ENCODE measurements at regions not wholly inside any gene's neighbourhood (a gene's known extent, or its start where the extent isn't known, plus 50 kb on each side); places are given as distances from the start of the nearest gene placed in this dataset.

DNA sequence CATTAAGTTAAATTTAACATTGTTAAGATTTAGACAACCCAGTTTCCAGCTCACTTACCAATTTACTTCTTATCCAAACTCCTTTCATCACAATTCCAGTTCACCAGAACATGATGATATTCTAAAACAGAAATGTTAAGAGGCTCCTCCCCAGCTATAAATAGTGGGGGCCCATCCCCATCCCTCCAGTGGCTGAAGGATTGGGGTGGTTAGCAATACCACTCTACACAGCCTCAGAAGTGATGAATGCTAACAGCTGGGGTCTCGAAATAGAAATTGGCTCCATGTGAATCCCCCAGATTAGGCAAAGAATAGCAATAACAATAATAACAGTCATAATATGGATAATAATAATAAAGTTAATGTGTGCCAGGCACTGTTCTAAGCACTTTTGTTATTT is 97.9 kb upstream of the NCAM1 start:
- H3K4me3 ChIP-seq (ENCODE audit: low read depth, low read length), result no peak overlapping the region
- TF ChIP-seq, protein P1, sequence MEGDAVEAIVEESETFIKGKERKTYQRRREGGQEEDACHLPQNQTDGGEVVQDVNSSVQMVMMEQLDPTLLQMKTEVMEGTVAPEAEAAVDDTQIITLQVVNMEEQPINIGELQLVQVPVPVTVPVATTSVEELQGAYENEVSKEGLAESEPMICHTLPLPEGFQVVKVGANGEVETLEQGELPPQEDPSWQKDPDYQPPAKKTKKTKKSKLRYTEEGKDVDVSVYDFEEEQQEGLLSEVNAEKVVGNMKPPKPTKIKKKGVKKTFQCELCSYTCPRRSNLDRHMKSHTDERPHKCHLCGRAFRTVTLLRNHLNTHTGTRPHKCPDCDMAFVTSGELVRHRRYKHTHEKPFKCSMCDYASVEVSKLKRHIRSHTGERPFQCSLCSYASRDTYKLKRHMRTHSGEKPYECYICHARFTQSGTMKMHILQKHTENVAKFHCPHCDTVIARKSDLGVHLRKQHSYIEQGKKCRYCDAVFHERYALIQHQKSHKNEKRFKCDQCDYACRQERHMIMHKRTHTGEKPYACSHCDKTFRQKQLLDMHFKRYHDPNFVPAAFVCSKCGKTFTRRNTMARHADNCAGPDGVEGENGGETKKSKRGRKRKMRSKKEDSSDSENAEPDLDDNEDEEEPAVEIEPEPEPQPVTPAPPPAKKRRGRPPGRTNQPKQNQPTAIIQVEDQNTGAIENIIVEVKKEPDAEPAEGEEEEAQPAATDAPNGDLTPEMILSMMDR (IDR thresholded peaks at IDR 0.05; ENCODE audit: insufficient read depth, low read depth, low read length), result no peak
- DNase-seq (ENCODE audit: low read depth), result no peak

DNA sequence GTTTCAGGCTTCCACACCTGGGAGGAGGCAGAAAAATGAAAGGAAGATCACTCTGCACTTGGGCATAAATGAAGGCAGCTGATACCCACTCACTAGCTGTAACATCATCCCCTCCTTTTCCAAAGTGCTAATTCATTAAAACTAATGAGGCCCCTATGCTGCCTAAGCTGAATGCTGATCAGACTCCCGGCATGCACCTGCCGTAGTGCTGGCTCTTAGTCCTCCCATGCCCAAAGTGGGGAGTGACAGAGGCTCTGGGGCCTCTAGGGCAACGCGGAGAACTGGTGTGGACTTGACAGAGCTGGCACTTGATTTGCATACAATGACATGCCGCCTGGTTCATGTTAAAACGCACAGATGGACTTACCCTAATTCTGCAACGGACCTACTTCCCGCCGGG is 96.5 kb upstream of the NCAM1 start:
- DNase-seq (ENCODE audit: low read depth), result no peak
- H3K4me3 ChIP-seq (ENCODE audit: low read depth, low read length), result no peak overlapping the region
- TF ChIP-seq, protein P1 (IDR thresholded peaks at IDR 0.05; ENCODE audit: insufficient read depth, low read depth, low read length), result no peak

DNA sequence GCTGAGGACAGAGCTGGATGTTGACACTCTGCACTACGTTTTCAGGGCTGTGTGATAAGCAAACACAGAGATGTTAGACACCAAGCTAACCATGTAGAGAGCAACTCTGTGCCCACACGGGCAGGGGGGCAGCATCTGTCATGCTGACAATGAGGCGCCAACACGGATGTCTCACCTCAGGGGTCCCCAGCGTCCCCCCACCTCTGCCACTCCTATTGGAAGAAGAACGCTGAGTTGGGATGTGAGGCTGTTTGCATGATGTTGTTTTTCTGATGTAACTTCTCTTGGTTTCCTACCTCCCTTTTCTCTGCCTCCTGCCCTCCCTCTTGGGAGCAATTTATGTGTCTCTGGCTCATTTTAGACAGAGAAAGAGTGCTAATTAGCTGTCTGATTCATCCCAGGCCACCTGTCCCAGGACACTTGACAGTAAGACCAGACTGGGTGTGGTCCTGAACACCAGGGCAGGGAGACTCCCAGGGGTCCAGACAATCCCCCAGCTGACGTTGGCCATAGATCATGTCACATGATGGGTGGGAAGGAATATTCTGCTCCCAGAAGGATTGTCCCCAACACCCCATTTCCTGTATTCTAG is 89.2 kb upstream of the NCAM1 start:
- no peak for DNase-seq (ENCODE audit: low read depth)
- TF ChIP-seq, protein P1 (IDR thresholded peaks at IDR 0.05; ENCODE audit: insufficient read depth, low read depth, low read length), result no peak
- no peak overlapping the region for H3K4me3 ChIP-seq (ENCODE audit: low read depth, low read length)

DNA sequence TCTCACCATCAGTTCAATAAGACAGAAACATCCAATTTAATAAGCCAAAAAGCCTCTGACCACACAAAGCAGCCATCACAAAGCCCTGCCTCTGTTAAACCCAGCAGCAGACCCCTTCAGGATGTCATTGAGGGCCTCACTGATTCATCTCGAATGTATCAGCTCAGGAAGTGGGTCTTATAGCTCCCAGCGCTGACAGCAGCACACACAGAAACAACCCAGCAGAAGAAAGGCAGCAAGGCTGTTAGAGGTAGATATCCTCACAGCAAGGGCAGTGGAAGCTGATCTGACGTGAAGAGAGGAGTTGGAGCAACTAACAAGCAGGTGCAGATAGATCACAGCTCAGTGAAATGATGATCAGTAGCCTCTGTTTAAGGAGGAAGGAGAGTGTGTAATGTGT is 86.2 kb upstream of the NCAM1 start:
- H3K4me3 ChIP-seq (ENCODE audit: low read depth, low read length), result no peak overlapping the region
- DNase-seq (ENCODE audit: low read depth), result no peak
- TF ChIP-seq, protein P1 (IDR thresholded peaks at IDR 0.05; ENCODE audit: insufficient read depth, low read depth, low read length), result no peak

DNA sequence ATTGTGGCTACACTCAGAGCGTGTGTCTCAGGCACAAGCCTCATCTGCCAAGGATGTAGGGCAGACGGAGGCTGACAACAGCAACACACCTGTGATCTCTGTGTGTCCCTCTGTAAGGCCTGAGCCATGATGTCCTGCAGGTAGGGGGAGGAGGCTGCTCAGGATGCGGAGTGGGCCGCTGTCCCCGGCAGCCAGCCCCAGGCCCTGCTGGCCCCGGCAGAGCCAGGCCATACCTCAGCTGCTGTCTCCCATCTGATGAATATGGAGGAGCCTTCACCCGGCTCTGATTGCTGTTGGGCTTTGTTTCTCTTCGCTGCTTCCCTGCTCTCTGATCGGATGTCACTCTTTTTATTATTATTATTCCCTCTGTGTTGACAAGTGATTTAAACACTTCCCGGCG is 83.6 kb upstream of the NCAM1 start:
- TF ChIP-seq, protein P1 (IDR thresholded peaks at IDR 0.05; ENCODE audit: insufficient read depth, low read depth, low read length), result no peak
- H3K4me3 ChIP-seq (ENCODE audit: low read depth, low read length), result no peak overlapping the region
- DNase-seq (ENCODE audit: low read depth), result no peak

DNA sequence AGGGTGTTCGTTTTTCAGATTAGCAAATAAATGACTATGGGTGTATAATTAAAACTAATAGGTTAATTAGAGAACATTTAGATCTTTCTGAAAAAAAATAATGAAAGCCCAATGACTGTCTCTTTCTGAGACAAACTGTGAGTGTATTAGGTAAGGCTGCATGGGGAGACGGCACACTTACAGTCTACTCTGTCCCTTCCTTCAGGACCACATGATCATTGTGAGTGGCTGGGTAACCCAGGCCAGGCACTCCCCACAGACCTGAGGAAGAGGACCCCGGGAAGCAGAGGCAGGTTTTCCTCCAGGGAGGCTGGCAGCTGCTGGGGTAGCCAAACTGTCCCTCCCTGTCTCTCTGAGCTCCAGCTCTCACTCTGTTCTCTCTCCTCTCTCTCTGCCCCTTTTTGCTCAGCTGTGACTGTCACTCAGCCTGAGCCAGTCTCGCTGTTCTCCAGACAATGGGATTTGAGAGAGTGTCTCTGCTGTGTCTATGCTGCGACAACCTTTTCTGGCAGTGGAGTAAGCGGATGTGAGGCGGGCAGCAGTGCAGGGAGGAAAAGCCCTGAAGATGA is 83.1 kb upstream of the NCAM1 start:
- no peak overlapping the region for H3K4me3 ChIP-seq (ENCODE audit: low read depth, low read length)
- DNase-seq (ENCODE audit: low read depth), result no peak
- TF ChIP-seq, protein P1 (IDR thresholded peaks at IDR 0.05; ENCODE audit: insufficient read depth, low read depth, low read length), result no peak

DNA sequence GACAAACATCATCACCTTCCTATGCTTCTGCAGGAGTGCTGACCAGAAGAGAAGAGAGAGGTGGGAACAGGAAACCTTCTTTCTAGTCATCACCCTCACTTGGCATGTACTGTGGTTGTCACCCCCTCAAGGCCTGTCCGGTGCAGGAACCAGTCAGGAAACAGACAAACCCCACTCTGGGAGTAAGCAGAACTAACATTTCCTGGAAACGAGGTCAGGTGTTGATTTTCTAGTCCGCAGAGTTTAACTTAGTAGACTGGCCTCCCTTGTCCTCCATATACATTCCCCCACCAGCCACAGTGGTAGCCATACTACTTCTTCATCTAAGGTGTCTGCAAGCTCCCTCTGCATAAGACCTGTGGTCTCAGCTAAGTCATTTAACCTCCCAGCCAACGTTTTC is 80.7 kb upstream of the NCAM1 start:
- TF ChIP-seq, protein P1 (IDR thresholded peaks at IDR 0.05; ENCODE audit: insufficient read depth, low read depth, low read length), result no peak
- no peak for DNase-seq (ENCODE audit: low read depth)
- no peak overlapping the region for H3K4me3 ChIP-seq (ENCODE audit: low read depth, low read length)
